ENCODE measurements at regions not wholly inside any gene's neighbourhood (a gene's known extent, or its start where the extent isn't known, plus 50 kb on each side); places are given as distances from the start of the nearest gene placed in this dataset.

DNA sequence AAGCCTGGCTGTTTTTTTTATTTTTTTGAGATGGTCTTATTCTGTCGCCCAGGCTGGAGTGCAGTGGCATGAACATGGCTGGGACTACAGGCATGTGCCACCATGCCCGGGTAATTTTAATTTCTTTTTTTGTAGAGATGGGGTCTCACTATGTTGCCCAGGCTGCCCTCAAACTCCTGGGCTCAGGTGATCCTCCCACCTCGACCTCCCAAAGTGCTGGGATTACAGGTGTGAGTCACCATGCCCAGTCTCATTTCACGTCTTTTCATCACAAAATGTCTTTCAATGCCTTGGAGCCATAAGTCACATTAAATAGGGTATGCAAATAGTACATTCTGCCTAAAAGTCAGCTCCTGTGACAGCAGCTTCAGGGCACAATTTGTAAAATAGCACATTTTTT is 52.8 kb downstream of the SOX2 start:
- Histone ChIP-seq H3K4me1 (ENCODE audit: insufficient read depth, low read length) (no peaks in the 10 kb centered on the region), H3K27me3 (ENCODE audit: control insufficient read depth in 1 of 2, insufficient read depth in 2 of 2, low read length in 2 of 2) (no peaks in the 10 kb centered on the region), H3K9ac (ENCODE audit: low read length) (no peak overlapping the region), H3K4me3 (ENCODE audit: low read depth in 1 of 2, low read length in 2 of 2) (no peak overlapping the region), H3K9me3 (ENCODE audit: low read length) (no peaks in the 10 kb centered on the region), H3K27ac (ENCODE audit: low read depth, low read length) (no peak overlapping the region), H3K36me3 (ENCODE audit: insufficient read depth, low read length) (no peaks in the 10 kb centered on the region)

GRCh38 chr3:181770296-181770695 is 58.6 kb downstream of the SOX2 start:
- no peak overlapping the region for H3K27ac ChIP-seq (ENCODE audit: low read depth, low read length)
- no peaks in the 10 kb centered on the region for H3K27me3 ChIP-seq (ENCODE audit: control insufficient read depth in 1 of 2, insufficient read depth in 2 of 2, low read length in 2 of 2)
- no peaks in the 10 kb centered on the region for H3K36me3 ChIP-seq (ENCODE audit: insufficient read depth, low read length)
- no peak overlapping the region for H3K4me3 ChIP-seq (ENCODE audit: low read depth in 1 of 2, low read length in 2 of 2)
- no peak overlapping the region for H3K9ac ChIP-seq (ENCODE audit: low read length)
- no peaks in the 10 kb centered on the region for H3K9me3 ChIP-seq (ENCODE audit: low read length)
- H3K4me1 ChIP-seq (ENCODE audit: insufficient read depth, low read length), result no peaks in the 10 kb centered on the region

DNA sequence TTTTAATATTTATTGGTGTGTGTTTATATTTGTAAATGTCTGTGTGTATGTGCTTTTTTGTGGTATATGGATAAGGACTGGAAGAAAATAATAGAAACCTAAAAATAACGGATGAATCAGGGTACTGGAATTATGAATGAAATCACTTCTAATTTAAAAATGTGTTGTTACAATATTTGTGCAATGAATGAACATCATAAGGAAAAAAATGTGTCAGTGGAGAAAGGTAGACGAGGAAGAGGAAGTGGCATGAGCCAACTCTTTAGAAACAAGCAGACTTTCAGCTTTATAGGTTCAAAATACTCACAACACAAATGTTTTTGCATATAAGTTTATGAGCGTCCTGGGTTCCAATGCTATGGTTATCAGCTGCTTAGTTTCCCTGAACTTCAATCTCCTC is 59.4 kb downstream of the SOX2 start:
- Histone ChIP-seq H3K27me3 (ENCODE audit: control insufficient read depth in 1 of 2, insufficient read depth in 2 of 2, low read length in 2 of 2) (no peaks in the 10 kb centered on the region), H3K36me3 (ENCODE audit: insufficient read depth, low read length) (no peaks in the 10 kb centered on the region), H3K9ac (ENCODE audit: low read length) (no peak overlapping the region)

DNA sequence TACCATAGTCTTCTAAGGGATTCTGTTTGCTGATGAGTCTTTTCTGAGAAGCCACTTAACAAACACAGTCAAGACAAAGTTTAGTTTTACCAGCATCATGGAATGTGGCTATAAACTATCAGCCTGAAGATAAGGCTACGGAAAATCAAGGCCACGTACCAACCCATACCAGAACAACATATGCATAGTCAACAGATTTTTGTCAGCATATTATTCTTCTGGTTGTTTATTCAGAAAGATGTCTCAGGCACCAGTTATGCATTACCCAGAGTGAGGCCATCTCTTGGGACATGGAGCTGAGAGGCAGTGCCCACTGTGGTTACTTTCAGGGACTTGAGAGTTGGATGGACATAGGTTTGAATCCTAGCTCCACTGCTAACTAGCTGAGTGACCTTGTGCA is 60.4 kb downstream of the SOX2 start:
- H3K9me3 ChIP-seq (ENCODE audit: low read length), result no peaks in the 10 kb centered on the region
- no peak overlapping the region for H3K4me3 ChIP-seq (ENCODE audit: low read depth in 1 of 2, low read length in 2 of 2)
- H3K27me3 ChIP-seq (ENCODE audit: control insufficient read depth in 1 of 2, insufficient read depth in 2 of 2, low read length in 2 of 2), result no peaks in the 10 kb centered on the region
- H3K27ac ChIP-seq (ENCODE audit: low read depth, low read length), result no peak overlapping the region
- no peak overlapping the region for H3K9ac ChIP-seq (ENCODE audit: low read length)
- H3K4me1 ChIP-seq (ENCODE audit: insufficient read depth, low read length), result no peaks in the 10 kb centered on the region
- H3K36me3 ChIP-seq (ENCODE audit: insufficient read depth, low read length), result no peaks in the 10 kb centered on the region

More for the DNA sequence above, 59.4 kb downstream of the SOX2 start:
- Histone ChIP-seq H3K4me1 (ENCODE audit: insufficient read depth, low read length) (no peaks in the 10 kb centered on the region), H3K27ac (ENCODE audit: low read depth, low read length) (no peak overlapping the region), H3K4me3 (ENCODE audit: low read depth in 1 of 2, low read length in 2 of 2) (no peak overlapping the region), H3K9me3 (ENCODE audit: low read length) (no peaks in the 10 kb centered on the region)

DNA sequence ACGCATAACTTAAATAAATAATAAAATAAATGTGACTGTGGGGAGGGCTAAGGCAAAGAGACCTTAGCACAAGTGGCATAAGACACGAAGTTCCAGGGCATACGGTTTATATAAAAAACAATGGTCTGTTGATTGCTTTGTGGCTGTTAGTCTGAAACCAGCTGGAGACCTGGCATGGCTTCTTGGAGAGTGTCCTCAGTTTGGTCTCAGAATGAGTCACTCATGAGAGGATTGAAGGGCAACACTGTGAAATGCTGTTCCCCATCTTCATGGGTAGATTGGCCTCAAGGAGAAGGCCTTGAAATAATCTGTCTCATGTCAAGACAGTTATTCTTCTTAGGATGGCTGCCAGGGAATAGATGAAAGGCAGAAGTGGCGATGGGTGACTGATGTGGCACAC is 62.2 kb downstream of the SOX2 start:
- H3K27ac ChIP-seq (ENCODE audit: low read depth, low read length), result no peak overlapping the region
- H3K36me3 ChIP-seq (ENCODE audit: insufficient read depth, low read length), result no peaks in the 10 kb centered on the region
- H3K4me3 ChIP-seq (ENCODE audit: low read depth in 1 of 2, low read length in 2 of 2), result no peak overlapping the region
- H3K9ac ChIP-seq (ENCODE audit: low read length), result no peak overlapping the region
- H3K9me3 ChIP-seq (ENCODE audit: low read length), result no peaks in the 10 kb centered on the region
- no peaks in the 10 kb centered on the region for H3K4me1 ChIP-seq (ENCODE audit: insufficient read depth, low read length)
- no peaks in the 10 kb centered on the region for H3K27me3 ChIP-seq (ENCODE audit: control insufficient read depth in 1 of 2, insufficient read depth in 2 of 2, low read length in 2 of 2)

GRCh38 chr3:181782306-181782954 is 70.7 kb downstream of the SOX2 start:
- H3K27ac ChIP-seq (ENCODE audit: low read depth, low read length), result no peak overlapping the region
- no peaks in the 10 kb centered on the region for H3K27me3 ChIP-seq (ENCODE audit: control insufficient read depth in 1 of 2, insufficient read depth in 2 of 2, low read length in 2 of 2)
- H3K4me3 ChIP-seq (ENCODE audit: low read depth in 1 of 2, low read length in 2 of 2), result no peak overlapping the region
- H3K36me3 ChIP-seq (ENCODE audit: insufficient read depth, low read length), result no peaks in the 10 kb centered on the region
- peaks cover 4% of the 10 kb centered on the region for H3K4me1 ChIP-seq (ENCODE audit: insufficient read depth, low read length)
- no peak overlapping the region for H3K9ac ChIP-seq (ENCODE audit: low read length)
- no peaks in the 10 kb centered on the region for H3K9me3 ChIP-seq (ENCODE audit: low read length)

DNA sequence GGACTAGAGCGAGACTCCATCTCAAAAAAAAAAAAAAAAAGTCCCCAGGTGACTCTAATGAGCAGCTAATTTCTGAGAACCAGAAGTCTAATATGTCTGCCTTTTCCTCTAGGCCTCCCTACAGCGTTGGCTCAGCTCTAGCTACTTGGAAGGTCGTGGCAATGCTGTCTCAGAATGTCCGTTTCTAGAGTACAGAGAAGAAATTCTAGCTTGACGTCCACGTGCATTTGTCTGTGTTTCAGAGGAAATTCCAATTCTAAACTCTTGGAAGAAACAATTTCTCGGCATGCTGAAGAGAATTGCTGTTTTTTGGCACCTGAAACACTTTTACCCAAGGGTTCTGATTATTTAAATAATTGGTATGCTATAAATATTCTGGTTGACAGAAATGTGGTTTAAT is 78.8 kb downstream of the SOX2 start:
- no peak overlapping the region for H3K9ac ChIP-seq (ENCODE audit: low read length)
- H3K36me3 ChIP-seq (ENCODE audit: insufficient read depth, low read length), result no peaks in the 10 kb centered on the region
- H3K27ac ChIP-seq (ENCODE audit: low read depth, low read length), result no peak overlapping the region
- no peaks in the 10 kb centered on the region for H3K9me3 ChIP-seq (ENCODE audit: low read length)
- H3K27me3 ChIP-seq (ENCODE audit: control insufficient read depth in 1 of 2, insufficient read depth in 2 of 2, low read length in 2 of 2), result no peaks in the 10 kb centered on the region
- no peaks in the 10 kb centered on the region for H3K4me1 ChIP-seq (ENCODE audit: insufficient read depth, low read length)
- no peak overlapping the region for H3K4me3 ChIP-seq (ENCODE audit: low read depth in 1 of 2, low read length in 2 of 2)

GRCh38 chr3:181791056-181791955 is 79.6 kb downstream of the SOX2 start:
- Histone ChIP-seq H3K9me3 (ENCODE audit: low read length) (no peaks in the 10 kb centered on the region), H3K36me3 (ENCODE audit: insufficient read depth, low read length) (no peaks in the 10 kb centered on the region), H3K27me3 (ENCODE audit: control insufficient read depth in 1 of 2, insufficient read depth in 2 of 2, low read length in 2 of 2) (no peaks in the 10 kb centered on the region), H3K27ac (ENCODE audit: low read depth, low read length) (no peak overlapping the region), H3K4me1 (ENCODE audit: insufficient read depth, low read length) (no peaks in the 10 kb centered on the region), H3K9ac (ENCODE audit: low read length) (no peak overlapping the region), H3K4me3 (ENCODE audit: low read depth in 1 of 2, low read length in 2 of 2) (no peak overlapping the region)

DNA sequence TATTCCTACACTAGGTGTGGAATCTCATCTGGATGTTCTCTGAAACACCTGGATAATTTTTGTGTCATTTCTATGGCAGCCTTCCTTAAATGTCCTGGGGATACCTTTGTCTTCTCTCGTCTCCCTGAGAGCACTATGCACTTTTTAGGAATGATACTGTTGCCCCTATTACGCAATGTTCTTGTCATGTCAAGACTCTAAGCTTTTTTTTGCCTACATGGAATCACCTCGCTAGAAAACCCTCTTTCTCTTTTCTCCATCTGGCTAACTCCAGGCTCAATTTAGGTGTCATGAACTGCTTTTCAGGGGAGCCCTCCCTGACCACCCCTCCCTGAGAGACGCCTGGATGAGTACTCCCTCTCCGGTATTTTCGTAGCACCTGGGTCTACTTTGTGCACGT is 81.3 kb downstream of the SOX2 start:
- H3K36me3 ChIP-seq (ENCODE audit: insufficient read depth, low read length), result no peaks in the 10 kb centered on the region
- no peaks in the 10 kb centered on the region for H3K9me3 ChIP-seq (ENCODE audit: low read length)
- no peaks in the 10 kb centered on the region for H3K27me3 ChIP-seq (ENCODE audit: control insufficient read depth in 1 of 2, insufficient read depth in 2 of 2, low read length in 2 of 2)
- no peaks in the 10 kb centered on the region for H3K4me1 ChIP-seq (ENCODE audit: insufficient read depth, low read length)
- H3K27ac ChIP-seq (ENCODE audit: low read depth, low read length), result no peak overlapping the region
- no peak overlapping the region for H3K9ac ChIP-seq (ENCODE audit: low read length)
- H3K4me3 ChIP-seq (ENCODE audit: low read depth in 1 of 2, low read length in 2 of 2), result no peak overlapping the region

GRCh38 chr3:181794011-181794790 is 82.5 kb downstream of the SOX2 start:
- Histone ChIP-seq H3K9me3 (ENCODE audit: low read length) (no peaks in the 10 kb centered on the region), H3K27ac (ENCODE audit: low read depth, low read length) (no peak overlapping the region), H3K36me3 (ENCODE audit: insufficient read depth, low read length) (no peaks in the 10 kb centered on the region), H3K4me1 (ENCODE audit: insufficient read depth, low read length) (no peaks in the 10 kb centered on the region), H3K9ac (ENCODE audit: low read length) (no peak overlapping the region), H3K27me3 (ENCODE audit: control insufficient read depth in 1 of 2, insufficient read depth in 2 of 2, low read length in 2 of 2) (no peaks in the 10 kb centered on the region), H3K4me3 (ENCODE audit: low read depth in 1 of 2, low read length in 2 of 2) (no peak overlapping the region)

GRCh38 chr3:181796641-181797040 is 84.9 kb downstream of the SOX2 start:
- Histone ChIP-seq H3K27me3 (ENCODE audit: control insufficient read depth in 1 of 2, insufficient read depth in 2 of 2, low read length in 2 of 2) (no peaks in the 10 kb centered on the region), H3K4me3 (ENCODE audit: low read depth in 1 of 2, low read length in 2 of 2) (no peak overlapping the region), H3K4me1 (ENCODE audit: insufficient read depth, low read length) (no peaks in the 10 kb centered on the region), H3K9ac (ENCODE audit: low read length) (no peak overlapping the region), H3K36me3 (ENCODE audit: insufficient read depth, low read length) (no peaks in the 10 kb centered on the region), H3K9me3 (ENCODE audit: low read length) (no peaks in the 10 kb centered on the region), H3K27ac (ENCODE audit: low read depth, low read length) (no peak overlapping the region)
